ENCODE measurements at regions not wholly inside any gene's neighbourhood (a gene's known extent, or its start where the extent isn't known, plus 50 kb on each side); places are given as distances from the start of the nearest gene placed in this dataset.

DNA sequence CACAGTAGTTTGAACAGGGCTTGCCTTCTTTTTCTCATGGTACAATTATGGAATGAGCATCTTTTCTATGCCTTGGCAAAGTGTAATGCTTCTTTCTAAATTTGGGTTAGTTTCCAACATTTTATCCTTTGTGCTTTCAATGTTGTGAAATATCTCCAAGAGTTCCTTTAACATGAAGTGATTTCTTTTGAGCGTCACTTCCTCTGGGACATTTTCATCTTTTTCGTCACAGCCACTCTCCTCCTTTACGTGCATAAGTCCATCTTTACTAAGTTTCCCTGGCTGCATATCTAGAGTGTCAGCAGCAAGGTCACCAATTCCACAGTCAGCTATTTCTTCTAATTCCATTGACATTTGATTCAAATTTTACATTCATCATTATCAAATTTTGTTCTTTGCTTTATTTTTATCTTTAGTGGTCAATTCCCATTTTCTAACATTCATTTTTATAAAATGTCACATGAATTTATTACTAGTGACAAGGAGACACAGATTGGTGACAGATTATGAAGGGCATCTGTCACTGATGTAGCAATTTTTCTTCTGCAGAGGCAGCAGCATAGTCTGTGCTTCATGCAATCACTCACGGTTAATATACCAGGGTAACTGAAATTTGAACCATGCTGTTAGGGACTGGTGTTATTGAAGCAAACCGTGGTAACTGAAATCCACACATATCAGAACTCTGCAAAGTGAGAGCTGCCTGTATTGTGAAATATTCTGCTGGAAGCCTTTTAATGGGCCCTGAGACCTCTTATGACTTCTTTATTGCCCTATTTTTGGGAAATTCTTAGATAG, 126.5 kb upstream of the THBS1 start:
- no peak for DNase-seq
- no peaks in the 10 kb centered on the region for H3K27me3 ChIP-seq
- no peaks in the 10 kb centered on the region for H3K36me3 ChIP-seq
- H3K9me3 ChIP-seq = no peaks in the 10 kb centered on the region
- H3K27ac ChIP-seq = peak overlapping the region in 2 of 4 donors; percentile 8 to 13
- no peak overlapping the region for H3K4me3 ChIP-seq
- peaks cover 0 to 13% (median 0%) of the 10 kb centered on the region in 4 donors for H3K4me1 ChIP-seq
- TF ChIP-seq, protein P1, sequence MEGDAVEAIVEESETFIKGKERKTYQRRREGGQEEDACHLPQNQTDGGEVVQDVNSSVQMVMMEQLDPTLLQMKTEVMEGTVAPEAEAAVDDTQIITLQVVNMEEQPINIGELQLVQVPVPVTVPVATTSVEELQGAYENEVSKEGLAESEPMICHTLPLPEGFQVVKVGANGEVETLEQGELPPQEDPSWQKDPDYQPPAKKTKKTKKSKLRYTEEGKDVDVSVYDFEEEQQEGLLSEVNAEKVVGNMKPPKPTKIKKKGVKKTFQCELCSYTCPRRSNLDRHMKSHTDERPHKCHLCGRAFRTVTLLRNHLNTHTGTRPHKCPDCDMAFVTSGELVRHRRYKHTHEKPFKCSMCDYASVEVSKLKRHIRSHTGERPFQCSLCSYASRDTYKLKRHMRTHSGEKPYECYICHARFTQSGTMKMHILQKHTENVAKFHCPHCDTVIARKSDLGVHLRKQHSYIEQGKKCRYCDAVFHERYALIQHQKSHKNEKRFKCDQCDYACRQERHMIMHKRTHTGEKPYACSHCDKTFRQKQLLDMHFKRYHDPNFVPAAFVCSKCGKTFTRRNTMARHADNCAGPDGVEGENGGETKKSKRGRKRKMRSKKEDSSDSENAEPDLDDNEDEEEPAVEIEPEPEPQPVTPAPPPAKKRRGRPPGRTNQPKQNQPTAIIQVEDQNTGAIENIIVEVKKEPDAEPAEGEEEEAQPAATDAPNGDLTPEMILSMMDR (IDR thresholded peaks at IDR 0.05) = no peak
- TF ChIP-seq POLR2A (IDR thresholded peaks at IDR 0.05) = no peak

DNA sequence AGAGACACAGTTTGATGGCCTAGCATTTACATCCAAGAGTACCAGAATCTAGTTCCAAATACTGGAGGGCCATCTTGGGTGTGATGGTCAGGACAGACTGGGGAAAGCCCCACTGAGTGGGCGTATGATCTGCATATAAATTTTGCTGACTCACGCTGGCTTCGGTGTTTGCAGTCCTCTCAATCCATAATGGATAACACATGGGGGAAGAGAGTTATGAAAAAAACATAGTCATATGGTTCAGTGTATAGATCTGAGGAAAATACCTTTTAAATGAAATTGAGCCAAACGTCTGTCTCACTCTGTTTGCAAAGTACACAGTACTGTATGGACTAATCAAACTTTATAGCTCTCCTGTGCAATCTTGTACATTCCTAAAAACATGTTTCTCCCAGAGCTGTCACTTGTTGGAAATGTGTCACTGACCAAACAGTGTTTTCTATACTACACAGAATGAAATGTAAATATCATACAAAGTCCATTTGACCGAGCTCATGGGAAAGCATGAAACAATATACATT, 125.3 kb upstream of the THBS1 start:
- Histone ChIP-seq H3K27me3 (no peaks in the 10 kb centered on the region), H3K36me3 (no peaks in the 10 kb centered on the region), H3K27ac (no peak overlapping the region), H3K4me3 (no peak overlapping the region), H3K4me1 (peaks cover 0 to 13% (median 0%) of the 10 kb centered on the region in 4 donors), H3K9me3 (no peaks in the 10 kb centered on the region)
- no peak for DNase-seq
- TF ChIP-seq, protein P1 (IDR thresholded peaks at IDR 0.05) = no peak
- no peak for TF ChIP-seq POLR2A (IDR thresholded peaks at IDR 0.05)

GRCh38 chr15:39456159-39456558, 124.7 kb upstream of the THBS1 start:
- H3K27ac ChIP-seq = no peak overlapping the region
- H3K9me3 ChIP-seq = no peaks in the 10 kb centered on the region
- H3K4me1 ChIP-seq = peaks cover 0 to 10% (median 0%) of the 10 kb centered on the region in 4 donors
- H3K27me3 ChIP-seq = no peaks in the 10 kb centered on the region
- no peak overlapping the region for H3K4me3 ChIP-seq
- TF ChIP-seq POLR2A (IDR thresholded peaks at IDR 0.05) = no peak
- TF ChIP-seq, protein P1 (IDR thresholded peaks at IDR 0.05) = no peak
- DNase-seq = no peak
- no peaks in the 10 kb centered on the region for H3K36me3 ChIP-seq

GRCh38 chr15:39456582-39457330, 124.1 kb upstream of the THBS1 start:
- H3K36me3 ChIP-seq = no peaks in the 10 kb centered on the region
- TF ChIP-seq, protein P1 (IDR thresholded peaks at IDR 0.05) = no peak
- TF ChIP-seq POLR2A (IDR thresholded peaks at IDR 0.05) = no peak
- no peak overlapping the region for H3K4me3 ChIP-seq
- H3K27me3 ChIP-seq = no peaks in the 10 kb centered on the region
- H3K4me1 ChIP-seq = peaks cover 0 to 4% (median 0%) of the 10 kb centered on the region in 4 donors
- H3K27ac ChIP-seq = no peak overlapping the region
- H3K9me3 ChIP-seq = no peaks in the 10 kb centered on the region
- no peak for DNase-seq

- no peaks in the 10 kb centered on the region for H3K27me3 ChIP-seq
- no peak for TF ChIP-seq POLR2A (IDR thresholded peaks at IDR 0.05)
- TF ChIP-seq, protein P1 (IDR thresholded peaks at IDR 0.05) = no peak
- no peaks in the 10 kb centered on the region for H3K36me3 ChIP-seq
- H3K9me3 ChIP-seq = no peaks in the 10 kb centered on the region
- no peak for DNase-seq
- no peak overlapping the region for H3K4me3 ChIP-seq
- no peak overlapping the region for H3K27ac ChIP-seq
- peaks cover 0 to 4% (median 0%) of the 10 kb centered on the region in 4 donors for H3K4me1 ChIP-seq
Observed at GRCh38 chr15:39458131-39458530, 122.7 kb upstream of the THBS1 start.
